Testis (tissue), 2 donors: ENCODE measurements at regions not wholly inside any gene's neighbourhood (a gene's known extent, or its start where the extent isn't known, plus 50 kb on each side); places are given as distances from the start of the nearest gene placed in this dataset.

Experiments
- DNase-seq: peaks from one replicate; pipeline ENCODE4 v3.0.0-alpha.2; 2019
- H3K27ac ChIP-seq, 2 donors: fragments of 200-600 bp; sonication (generic); one replicate each; pipeline ENCODE4 v1.5.1; 2019
- H3K27me3 ChIP-seq: fragments of 200-600 bp; sonication (generic); one replicate; pipeline ENCODE4 v1.5.1; 2019
- H3K36me3 ChIP-seq: fragments of 200-600 bp; sonication (generic); one replicate; pipeline ENCODE4 v1.5.1; 2017; ENCODE audit warnings: low read depth; ENCODE audit errors: missing control alignments
- H3K4me1 ChIP-seq: fragments of 200-600 bp; sonication (generic); one replicate; pipeline ENCODE4 v1.5.1; 2019
- H3K4me3 ChIP-seq, 2 donors: fragments of 200-600 bp; sonication (generic); one replicate each; pipeline ENCODE4 v1.5.1; 2017 to 2019
- H3K9me3 ChIP-seq: fragments of 200-600 bp; sonication (generic); one replicate; pipeline ENCODE4 v1.5.1; 2017
- POLR2A ChIP-seq: fragments of 450-650 bp; IDR thresholded peaks from one replicate; pipeline ENCODE4 v1.6.1; 2017; ENCODE audit warnings: antibody characterized with exemption, mild to moderate bottlenecking, moderate library complexity
- WGBS, 2 donors: methylation state at CpG; one replicate each; pipeline ENCODE4 v1.1.5; 2018; 5-methylcytosine and 5-hydroxymethylcytosine counted together
- intact Hi-C: fragments of 100-400 bp; cut with DNase I; formaldehyde crosslinking; loops from one replicate; pipeline ENCODE4 v1.15.1; 2023; ENCODE audit warnings: low total_unique reads
- TF ChIP-seq, protein P1 (sequence below), 3 experiments: fragments of 450-650 bp in 2 of 3; fragments of 200-600 bp in 1 of 3; sonication (generic) in 1 of 3; IDR thresholded peaks; one replicate each; pipeline ENCODE4 v1.5.1; 2016 to 2019; ENCODE audit warnings: antibody characterized with exemption in 3 of 3, mild to moderate bottlenecking in 2 of 3, moderate library complexity in 1 of 3

DNA sequence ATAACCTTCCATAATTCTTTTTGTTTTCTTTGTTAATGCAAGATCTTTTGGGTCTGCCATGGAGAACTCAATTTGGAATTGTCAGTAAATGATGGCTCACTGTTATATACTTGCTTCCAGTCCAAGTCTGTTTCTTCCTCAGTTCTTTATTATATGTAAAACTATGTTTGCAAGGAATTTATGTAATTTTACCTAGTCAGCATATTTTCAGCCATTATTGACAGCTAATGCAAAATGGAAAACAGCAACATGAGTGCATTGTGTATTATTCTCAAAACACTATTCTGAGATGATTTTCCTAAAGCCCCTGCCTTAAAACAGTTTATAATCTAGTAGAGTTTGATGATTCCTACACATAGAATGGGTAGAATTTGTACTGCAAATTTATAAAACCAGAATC, 167.5 kb downstream of the TANC2 start:
- Histone ChIP-seq H3K27me3 (no peaks in the 10 kb centered on the region), H3K4me1 (no peaks in the 10 kb centered on the region), H3K9me3 (no peaks in the 10 kb centered on the region), H3K36me3 (no peaks in the 10 kb centered on the region), H3K27ac (no peak overlapping the region), H3K4me3 (no peak overlapping the region)
- DNase-seq = no peak
- TF ChIP-seq, protein P1, sequence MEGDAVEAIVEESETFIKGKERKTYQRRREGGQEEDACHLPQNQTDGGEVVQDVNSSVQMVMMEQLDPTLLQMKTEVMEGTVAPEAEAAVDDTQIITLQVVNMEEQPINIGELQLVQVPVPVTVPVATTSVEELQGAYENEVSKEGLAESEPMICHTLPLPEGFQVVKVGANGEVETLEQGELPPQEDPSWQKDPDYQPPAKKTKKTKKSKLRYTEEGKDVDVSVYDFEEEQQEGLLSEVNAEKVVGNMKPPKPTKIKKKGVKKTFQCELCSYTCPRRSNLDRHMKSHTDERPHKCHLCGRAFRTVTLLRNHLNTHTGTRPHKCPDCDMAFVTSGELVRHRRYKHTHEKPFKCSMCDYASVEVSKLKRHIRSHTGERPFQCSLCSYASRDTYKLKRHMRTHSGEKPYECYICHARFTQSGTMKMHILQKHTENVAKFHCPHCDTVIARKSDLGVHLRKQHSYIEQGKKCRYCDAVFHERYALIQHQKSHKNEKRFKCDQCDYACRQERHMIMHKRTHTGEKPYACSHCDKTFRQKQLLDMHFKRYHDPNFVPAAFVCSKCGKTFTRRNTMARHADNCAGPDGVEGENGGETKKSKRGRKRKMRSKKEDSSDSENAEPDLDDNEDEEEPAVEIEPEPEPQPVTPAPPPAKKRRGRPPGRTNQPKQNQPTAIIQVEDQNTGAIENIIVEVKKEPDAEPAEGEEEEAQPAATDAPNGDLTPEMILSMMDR (IDR thresholded peaks at IDR 0.05) = no peak
- TF ChIP-seq POLR2A = no peak
- intact Hi-C loops = no loop called here

- WGBS, 2 donors = 96 to 97% methylated on average over 5 of the region's 5 CpGs
- TF ChIP-seq, protein P1 (IDR thresholded peaks at IDR 0.05) = no peak
- no peak for TF ChIP-seq POLR2A
- Histone ChIP-seq H3K36me3 (no peaks in the 10 kb centered on the region), H3K4me1 (no peaks in the 10 kb centered on the region), H3K27ac (no peak overlapping the region), H3K27me3 (no peaks in the 10 kb centered on the region), H3K9me3 (no peaks in the 10 kb centered on the region), H3K4me3 (no peak overlapping the region)
- intact Hi-C loops = no loop called here
- DNase-seq = no peak
These were observed 168.8 kb downstream of the TANC2 start for GRCh38 chr17:63134867-63135266.

- Histone ChIP-seq H3K4me3 (no peak overlapping the region), H3K36me3 (no peaks in the 10 kb centered on the region), H3K9me3 (no peaks in the 10 kb centered on the region), H3K4me1 (peaks cover 6% of the 10 kb centered on the region), H3K27me3 (no peaks in the 10 kb centered on the region), H3K27ac (no peak overlapping the region)
- DNase-seq = no peak
- TF ChIP-seq POLR2A = no peak
- TF ChIP-seq, protein P1 (IDR thresholded peaks at IDR 0.05) = no peak
- WGBS, 2 donors = 57 to 87% methylated on average over 4 of the region's 4 CpGs
- intact Hi-C loops = no loop called here
These were observed 170.5 kb downstream of the TANC2 start for GRCh38 chr17:63136369-63137012.

- Histone ChIP-seq H3K27ac (no peak overlapping the region), H3K9me3 (no peaks in the 10 kb centered on the region), H3K4me3 (no peak overlapping the region), H3K27me3 (no peaks in the 10 kb centered on the region), H3K36me3 (no peaks in the 10 kb centered on the region), H3K4me1 (peaks cover 6% of the 10 kb centered on the region)
- TF ChIP-seq POLR2A = no peak
- TF ChIP-seq, protein P1 (IDR thresholded peaks at IDR 0.05) = no peak
- DNase-seq = no peak
- intact Hi-C loops = no loop called here
These were observed 171.1 kb downstream of the TANC2 start for GRCh38 chr17:63137163-63137562.

DNA sequence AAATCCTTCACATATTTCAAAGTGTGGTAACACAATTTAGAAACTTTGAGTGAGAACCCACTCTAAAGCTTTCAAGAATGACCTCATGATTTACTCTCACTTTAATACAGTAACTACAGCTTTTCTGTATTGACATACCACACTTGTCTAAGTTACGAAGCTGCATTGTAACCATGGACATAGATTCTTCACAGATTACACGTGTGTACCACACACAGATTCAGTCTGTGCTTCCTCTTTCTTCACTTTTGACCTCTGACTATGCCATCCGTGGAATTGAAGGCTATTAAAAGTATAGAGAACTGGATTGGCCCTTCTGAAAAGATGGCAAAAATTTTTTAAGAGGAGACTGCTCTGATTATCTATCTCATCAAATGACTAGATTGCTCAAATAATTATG, 172.7 kb downstream of the TANC2 start:
- Histone ChIP-seq H3K4me3 (no peak overlapping the region), H3K36me3 (no peaks in the 10 kb centered on the region), H3K27ac (no peak overlapping the region), H3K27me3 (no peaks in the 10 kb centered on the region), H3K9me3 (no peaks in the 10 kb centered on the region), H3K4me1 (peaks cover 10% of the 10 kb centered on the region)
- no peak for DNase-seq
- no peak for TF ChIP-seq POLR2A
- TF ChIP-seq, protein P1 (IDR thresholded peaks at IDR 0.05) = no peak
- intact Hi-C loops = no loop called here
- WGBS, 2 donors = 66 to 79% methylated on average over 3 of the region's 3 CpGs
